Mucosa of gallbladder (tissue), 1 donor: ENCODE measurements at regions not wholly inside any gene's neighbourhood (a gene's known extent, or its start where the extent isn't known, plus 50 kb on each side); places are given as distances from the start of the nearest gene placed in this dataset.

Experiments used
- DNase-seq: peaks from one replicate; pipeline ENCODE4 v3.0.0-alpha.2; 2020; ENCODE audit warnings: low spot score
- donor health status: DM: no; HTN: no; CAD: no.

- peak; percentile 52 for DNase-seq
Measured at GRCh38 chr2:49490710-49491109, 336.4 kb upstream of the FSHR start.

- no peak for DNase-seq
Measured at GRCh38 chr2:49487139-49487538, 332.8 kb upstream of the FSHR start.

GRCh38 chr2:49480520-49480919, 326.2 kb upstream of the FSHR start:
- DNase-seq: no peak

GRCh38 chr2:49465157-49465831, 311.0 kb upstream of the FSHR start:
- DNase-seq: no peak

- no peak for DNase-seq
Measured at GRCh38 chr2:49459314-49459993, 305.1 kb upstream of the FSHR start.

GRCh38 chr2:49444005-49444404, 289.7 kb upstream of the FSHR start:
- no peak for DNase-seq

GRCh38 chr2:49426996-49427395, 272.7 kb upstream of the FSHR start:
- no peak for DNase-seq

DNA sequence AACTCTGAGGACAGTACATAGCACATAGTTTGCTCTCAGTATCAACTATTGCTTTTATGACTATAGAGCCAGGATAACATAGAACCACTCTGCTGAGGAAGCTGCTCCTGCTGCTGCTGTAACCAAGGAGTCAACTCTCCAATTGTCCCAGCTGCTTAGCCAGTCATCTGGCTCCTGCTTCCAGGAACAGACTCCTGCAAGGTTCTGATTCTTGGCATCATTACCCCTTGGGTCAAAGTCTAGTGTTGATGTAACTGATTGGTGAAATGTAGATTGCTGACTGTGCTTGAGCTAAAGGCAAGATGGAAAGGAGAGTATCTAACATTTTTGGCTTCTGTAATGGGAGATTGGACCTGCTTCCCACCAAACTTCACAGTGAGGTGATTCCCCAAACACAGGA, 261.9 kb upstream of the FSHR start:
- DNase-seq: peak; percentile 55

DNA sequence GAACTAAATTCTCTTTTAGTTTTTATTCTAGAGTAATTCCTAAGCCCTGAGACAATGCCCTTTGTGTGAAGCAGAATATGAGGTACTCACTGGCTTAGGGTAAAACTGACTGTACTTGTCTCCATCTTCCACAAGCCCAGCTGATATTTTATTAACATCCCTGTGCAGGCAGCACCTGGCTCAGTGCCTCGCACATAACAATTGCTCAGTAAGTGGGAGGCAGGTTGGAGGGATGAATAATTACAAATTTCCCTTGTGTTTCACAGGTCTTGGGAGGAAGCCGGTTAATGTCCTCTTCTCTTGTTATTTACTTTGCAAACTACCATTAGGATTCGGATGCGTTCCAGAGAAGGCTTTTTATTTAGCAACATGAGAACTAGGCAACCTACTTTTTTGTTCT, 249.8 kb upstream of the FSHR start:
- DNase-seq: no peak

DNA sequence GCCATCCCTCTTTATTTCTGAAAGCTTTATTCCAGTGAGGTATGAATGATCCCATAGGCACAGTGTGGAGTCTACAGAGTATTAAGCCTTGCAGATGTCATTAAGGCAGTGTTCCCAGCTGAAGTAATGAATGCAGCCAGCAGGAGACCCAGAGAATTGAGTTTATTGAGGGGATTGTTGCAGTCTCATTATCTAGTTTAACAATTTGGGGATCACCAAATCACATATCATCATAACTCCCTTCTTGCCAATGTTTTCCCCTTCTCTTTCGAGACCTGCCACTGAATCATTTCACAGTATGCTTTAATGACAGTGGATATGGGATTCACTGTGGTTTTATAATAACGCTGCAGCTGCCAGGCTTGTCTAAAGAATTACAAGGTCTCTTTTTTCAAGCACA, 249.3 kb upstream of the FSHR start:
- no peak for DNase-seq

- no peak for DNase-seq
Measured at GRCh38 chr2:49379406-49379805, 225.1 kb upstream of the FSHR start.

GRCh38 chr2:49371128-49371701, 216.9 kb upstream of the FSHR start:
- DNase-seq: no peak

DNA sequence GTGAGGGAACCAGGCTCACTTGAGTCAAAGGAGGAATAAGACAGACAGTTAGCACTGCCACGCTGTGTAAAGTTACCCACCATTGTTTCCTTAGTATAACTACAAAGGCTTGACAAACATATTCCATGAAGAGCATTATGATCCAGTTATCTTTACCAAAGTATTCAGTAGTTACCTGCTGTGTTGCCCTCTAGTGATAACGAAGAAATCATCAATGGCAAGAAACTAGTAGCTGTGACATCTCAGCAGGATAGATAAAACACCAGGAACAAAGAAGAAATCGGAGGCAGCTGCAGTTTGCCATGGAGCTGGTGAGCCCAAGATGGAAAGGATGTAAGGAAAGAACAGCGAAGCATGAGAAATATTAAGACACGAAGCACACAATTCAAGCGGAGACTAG, 215.3 kb upstream of the FSHR start:
- DNase-seq: no peak

- no peak for DNase-seq
Measured at GRCh38 chr2:49369101-49369500, 214.8 kb upstream of the FSHR start.

DNA sequence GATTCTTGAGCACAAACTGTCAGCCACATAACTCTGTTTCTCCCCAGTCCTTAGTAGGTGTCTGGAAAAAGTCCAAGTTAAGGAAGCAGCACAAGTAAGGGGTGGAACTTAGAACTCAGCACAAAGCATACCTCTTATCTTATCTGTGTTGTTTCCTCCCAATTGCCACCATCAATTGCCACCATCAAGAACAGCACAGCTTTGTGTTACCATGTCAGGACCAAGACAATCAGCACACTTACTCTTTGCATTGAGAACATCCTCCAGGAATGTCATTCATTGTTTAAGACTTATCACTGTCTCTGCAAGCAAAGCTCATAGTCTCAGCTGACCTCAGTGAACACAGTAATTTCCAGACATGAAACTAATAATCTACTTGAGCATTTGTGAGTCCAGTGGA, 212.7 kb upstream of the FSHR start:
- no peak for DNase-seq

- no peak for DNase-seq
Measured at GRCh38 chr2:49360407-49360767, 206.1 kb upstream of the FSHR start.

DNA sequence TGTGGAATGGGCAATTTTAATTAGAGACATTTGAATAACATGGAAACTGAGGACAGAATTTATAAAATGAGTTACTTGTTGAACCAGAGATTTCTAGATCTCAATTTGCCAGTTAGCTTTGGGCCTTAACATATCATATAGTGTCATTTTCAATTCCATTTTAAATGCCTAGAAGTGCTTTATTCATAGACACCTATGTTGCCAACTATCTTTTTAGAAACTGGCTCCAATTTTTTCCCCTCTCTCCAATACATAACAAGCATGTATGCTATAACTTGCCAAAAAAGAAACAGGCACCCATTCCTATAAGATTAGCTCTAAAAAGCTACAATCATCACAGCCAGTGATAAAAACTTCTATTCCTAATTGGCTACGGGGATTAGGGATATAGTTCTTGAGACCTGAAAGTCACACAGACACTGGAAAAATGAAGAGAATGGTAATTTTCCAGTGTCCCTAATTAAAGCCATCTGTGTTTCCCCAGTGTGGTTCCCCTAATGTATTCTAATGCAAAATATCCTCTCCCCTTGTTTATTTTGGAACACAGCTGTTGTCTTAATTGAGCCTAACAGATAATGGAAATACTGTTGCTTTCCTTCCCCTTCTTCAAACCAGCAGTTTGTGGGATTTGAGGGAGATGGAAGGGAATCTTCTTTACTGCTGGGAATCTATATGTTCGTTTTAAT, 205.5 kb upstream of the FSHR start:
- DNase-seq: no peak

- DNase-seq: no peak
Measured at GRCh38 chr2:49355611-49356010, 201.3 kb upstream of the FSHR start.

- no peak for DNase-seq
Measured at GRCh38 chr2:49351560-49351959, 197.2 kb upstream of the FSHR start.

- no peak for DNase-seq
Measured at GRCh38 chr2:49343638-49344037, 189.3 kb upstream of the FSHR start.

- DNase-seq: no peak
Measured at GRCh38 chr2:49342156-49342555, 187.8 kb upstream of the FSHR start.

- no peak for DNase-seq
Measured at GRCh38 chr2:49335546-49335945, 181.2 kb upstream of the FSHR start.

DNA sequence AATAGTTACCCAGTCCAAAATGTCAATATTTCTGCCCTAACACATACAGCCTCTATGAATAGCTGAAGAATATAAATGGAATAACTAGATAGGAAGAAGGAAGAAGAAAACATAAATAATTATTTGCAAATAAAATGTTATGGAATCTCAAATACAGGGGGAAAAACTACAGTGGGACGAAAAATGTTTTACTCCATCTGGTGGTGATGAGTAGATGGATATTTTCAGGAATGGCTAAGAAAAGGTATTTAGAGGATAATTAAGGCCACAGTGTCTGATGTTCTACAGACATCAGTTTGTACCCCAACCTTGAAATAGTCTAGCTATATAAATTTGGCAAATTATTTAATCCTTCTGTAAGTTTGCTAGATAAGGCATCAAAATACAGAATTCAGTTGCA, 178.1 kb upstream of the FSHR start:
- no peak for DNase-seq
